AG10803 (cell line): ENCODE measurements at regions not wholly inside any gene's neighbourhood (a gene's known extent, or its start where the extent isn't known, plus 50 kb on each side); places are given as distances from the start of the nearest gene placed in this dataset.

Experiments used
- DNase-seq: peaks from one replicate; pipeline ENCODE4 v3.0.0; 2010; ENCODE audit warnings: low read depth
- H3K4me3 ChIP-seq: 2 replicates; pipeline ENCODE4 v1.5.1; 2011; ENCODE audit warnings: mild to moderate bottlenecking, low read length, control low read depth
- TF ChIP-seq, protein P1 (sequence below): conservative IDR thresholded peaks from 2 replicates; pipeline ENCODE4 v1.5.1; 2011; ENCODE audit warnings: mild to moderate bottlenecking, low read length, control low read depth, inconsistent platforms

DNA sequence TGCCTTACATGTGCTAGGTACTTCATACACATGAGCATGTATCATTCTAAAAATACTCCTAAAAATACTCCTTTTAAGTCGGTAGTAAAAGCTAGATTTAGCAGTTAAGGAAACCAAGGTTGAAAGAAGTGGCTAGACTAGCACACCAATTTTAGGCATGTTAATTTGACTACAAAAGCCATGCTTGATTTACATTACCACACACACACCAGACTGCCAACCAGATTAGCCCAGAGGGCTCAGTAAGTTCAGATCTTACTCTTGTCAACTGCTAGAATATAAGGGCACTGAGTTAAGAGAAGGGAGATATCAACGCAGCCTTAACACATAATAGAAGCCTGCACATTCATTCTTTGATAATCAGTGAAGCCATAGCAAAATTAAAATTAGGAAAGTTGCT lies 117.9 kb downstream of the MID1IP1 start:
- no peak overlapping the region for H3K4me3 ChIP-seq
- no peak for DNase-seq
- TF ChIP-seq, protein P1, sequence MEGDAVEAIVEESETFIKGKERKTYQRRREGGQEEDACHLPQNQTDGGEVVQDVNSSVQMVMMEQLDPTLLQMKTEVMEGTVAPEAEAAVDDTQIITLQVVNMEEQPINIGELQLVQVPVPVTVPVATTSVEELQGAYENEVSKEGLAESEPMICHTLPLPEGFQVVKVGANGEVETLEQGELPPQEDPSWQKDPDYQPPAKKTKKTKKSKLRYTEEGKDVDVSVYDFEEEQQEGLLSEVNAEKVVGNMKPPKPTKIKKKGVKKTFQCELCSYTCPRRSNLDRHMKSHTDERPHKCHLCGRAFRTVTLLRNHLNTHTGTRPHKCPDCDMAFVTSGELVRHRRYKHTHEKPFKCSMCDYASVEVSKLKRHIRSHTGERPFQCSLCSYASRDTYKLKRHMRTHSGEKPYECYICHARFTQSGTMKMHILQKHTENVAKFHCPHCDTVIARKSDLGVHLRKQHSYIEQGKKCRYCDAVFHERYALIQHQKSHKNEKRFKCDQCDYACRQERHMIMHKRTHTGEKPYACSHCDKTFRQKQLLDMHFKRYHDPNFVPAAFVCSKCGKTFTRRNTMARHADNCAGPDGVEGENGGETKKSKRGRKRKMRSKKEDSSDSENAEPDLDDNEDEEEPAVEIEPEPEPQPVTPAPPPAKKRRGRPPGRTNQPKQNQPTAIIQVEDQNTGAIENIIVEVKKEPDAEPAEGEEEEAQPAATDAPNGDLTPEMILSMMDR: no peak

DNA sequence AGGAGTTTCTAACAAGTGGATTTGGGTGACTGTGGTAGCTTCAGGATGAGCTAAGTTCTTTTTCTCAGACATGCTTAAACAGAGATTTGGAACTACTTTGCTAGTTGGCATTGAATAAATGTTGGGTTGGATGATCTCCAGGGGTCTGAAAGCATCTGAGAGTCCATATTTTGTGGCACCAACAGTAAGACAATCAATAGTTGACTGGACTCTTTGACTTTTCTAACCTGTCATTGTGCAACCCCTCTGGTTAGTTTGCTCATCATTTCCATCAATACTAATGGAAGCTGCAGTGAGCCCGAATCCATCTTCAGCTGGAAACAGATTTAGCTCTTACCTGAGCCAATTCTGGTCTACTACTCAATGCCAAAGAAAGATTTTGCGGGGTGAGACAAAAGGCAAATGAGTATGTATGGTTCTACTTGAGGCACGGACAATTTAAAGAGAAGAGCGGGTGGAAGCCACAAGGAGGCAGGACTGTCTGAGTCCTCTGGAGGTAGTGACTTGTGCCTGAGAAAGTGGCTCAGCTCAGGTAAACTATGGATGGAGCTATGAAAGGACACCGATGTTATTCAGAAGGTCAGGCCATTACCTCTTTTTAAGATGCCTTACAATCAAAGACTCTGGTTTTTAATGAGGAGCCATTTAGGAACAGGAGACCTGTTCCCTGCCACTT lies 118.7 kb downstream of the MID1IP1 start:
- TF ChIP-seq, protein P1: no peak
- no peak for DNase-seq
- H3K4me3 ChIP-seq: no peak overlapping the region

DNA sequence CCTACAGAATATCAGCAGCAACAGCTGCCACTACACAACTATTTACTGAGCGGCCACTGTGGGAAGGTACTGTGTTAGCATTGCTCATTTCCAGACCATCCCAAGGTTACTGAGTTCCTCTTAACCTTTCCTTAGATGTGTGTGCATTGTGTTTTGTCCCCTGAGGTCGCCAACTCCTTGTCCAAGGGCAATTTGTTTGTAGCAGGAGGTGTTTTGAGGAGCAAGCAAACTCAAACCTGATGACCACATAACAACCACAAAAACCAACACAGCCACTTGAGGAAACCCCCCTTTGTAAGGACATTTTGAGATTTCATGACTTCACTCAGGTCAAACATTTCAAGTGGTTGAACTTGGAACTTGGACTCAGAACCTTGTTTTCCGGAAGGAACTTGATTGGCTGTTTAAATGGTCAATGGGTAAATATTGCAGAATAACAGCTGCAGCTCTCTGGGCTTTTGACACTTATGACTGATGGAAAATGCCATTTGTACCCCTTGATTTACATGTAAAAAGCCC lies 122.3 kb downstream of the MID1IP1 start:
- no peak overlapping the region for H3K4me3 ChIP-seq
- TF ChIP-seq, protein P1: no peak
- no peak for DNase-seq

DNA sequence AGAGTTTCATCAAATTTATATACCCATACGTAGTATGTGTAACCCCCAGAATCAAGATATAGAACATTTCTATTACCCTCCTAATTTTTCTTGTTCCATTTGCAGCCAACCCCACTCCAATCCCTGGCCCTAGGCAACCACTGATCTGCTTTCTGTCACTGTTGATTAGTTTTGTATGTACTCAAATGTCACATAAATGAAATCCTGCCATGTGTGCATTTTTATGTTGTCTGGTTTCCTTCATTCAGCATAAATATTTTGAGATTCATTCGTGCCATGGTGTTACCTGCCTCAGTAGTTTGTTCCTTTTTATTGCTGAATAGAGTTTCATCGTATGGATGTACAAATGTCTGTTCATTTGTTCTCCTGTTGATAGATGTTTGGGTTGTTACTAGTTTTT lies 126.3 kb downstream of the MID1IP1 start:
- no peak overlapping the region for H3K4me3 ChIP-seq
- no peak for DNase-seq
- TF ChIP-seq, protein P1: no peak

DNA sequence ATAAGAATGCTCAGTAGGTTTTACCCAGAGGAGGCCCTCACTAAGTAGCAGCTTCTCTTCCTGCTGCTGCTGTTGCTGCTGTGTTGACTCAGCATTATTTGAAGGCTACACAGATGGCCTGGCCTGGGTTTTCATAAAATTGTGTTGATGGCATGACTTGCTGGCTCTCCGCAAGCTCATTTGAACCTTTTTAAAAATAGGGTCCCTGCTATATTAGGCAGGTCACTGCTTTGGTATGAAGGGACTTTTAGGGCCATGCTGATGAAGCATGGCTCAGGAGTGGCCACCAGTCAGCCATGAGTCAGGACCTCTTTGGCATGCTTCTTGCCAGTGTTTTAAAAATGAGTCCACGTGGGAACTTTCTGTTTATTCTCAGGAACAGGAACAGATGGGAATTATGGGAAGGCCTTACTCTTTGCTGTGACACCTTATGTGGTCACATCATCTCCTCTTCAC lies 128.7 kb downstream of the MID1IP1 start:
- DNase-seq: peak; percentile 70
- TF ChIP-seq, protein P1: no peak
- no peak overlapping the region for H3K4me3 ChIP-seq

DNA sequence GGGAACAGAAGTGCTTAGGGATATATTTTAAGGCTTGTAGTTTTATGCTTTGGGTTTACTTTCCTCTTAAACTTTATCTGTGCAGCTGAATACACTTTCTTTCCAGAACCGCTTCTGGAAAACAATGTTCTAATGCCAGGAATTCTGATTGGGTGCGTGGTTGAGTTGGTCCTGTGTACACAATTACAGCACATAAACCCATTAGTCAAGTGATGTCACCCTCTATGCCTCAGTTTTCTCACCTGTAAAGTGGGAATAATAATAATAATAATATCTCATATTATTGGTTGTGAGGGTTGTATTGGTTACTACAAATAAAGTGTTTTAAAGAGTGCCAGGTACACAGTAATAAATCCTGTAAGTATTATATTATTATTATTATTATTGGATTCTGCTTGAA lies 129.2 kb downstream of the MID1IP1 start:
- no peak for DNase-seq
- TF ChIP-seq, protein P1: no peak
- no peak overlapping the region for H3K4me3 ChIP-seq

DNA sequence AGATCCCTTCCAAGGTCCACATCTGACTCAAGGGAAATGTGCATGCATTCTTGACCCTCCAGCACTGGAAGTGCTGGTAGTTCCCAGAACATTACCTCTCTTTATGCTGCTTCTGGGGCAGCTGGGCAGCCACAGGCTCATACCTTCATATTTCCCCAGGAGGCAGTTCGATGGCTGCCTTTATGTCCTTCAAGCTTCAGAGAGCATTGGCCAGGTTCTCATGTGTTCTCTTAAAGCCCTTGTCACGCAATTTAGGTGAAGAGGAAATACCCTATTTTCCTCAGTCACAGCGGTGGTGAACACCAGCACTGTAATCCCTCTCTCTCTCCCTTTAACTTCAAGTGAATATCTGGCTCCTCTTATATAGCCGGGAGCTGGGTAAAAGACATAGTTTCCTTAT lies 134.3 kb downstream of the MID1IP1 start:
- no peak overlapping the region for H3K4me3 ChIP-seq
- no peak for DNase-seq
- TF ChIP-seq, protein P1: no peak
